Transverse colon (tissue), 3 donors: ENCODE measurements at regions not wholly inside any gene's neighbourhood (a gene's known extent, or its start where the extent isn't known, plus 50 kb on each side); places are given as distances from the start of the nearest gene placed in this dataset.

Experiments
- CTCF ChIP-seq, 5 experiments: fragments of 200-600 bp in 3 of 5; fragments of 450-650 bp in 2 of 5; sonication (generic) in 3 of 5; IDR thresholded peaks; 1 replicate in 2 of 5; 2 replicates in 3 of 5; pipeline ENCODE4 v1.5.1; 2016 to 2017; ENCODE audit warnings: antibody characterized with exemption in 5 of 5, inconsistent platforms in 3 of 5, mild to moderate bottlenecking in 2 of 5, moderate library complexity in 1 of 5
- EP300 ChIP-seq: sonication (generic); formaldehyde crosslinking; IDR thresholded peaks from one replicate; pipeline ENCODE4 v1.6.1; 2017; ENCODE audit warnings: antibody characterized with exemption, low read depth
- POLR2A ChIP-seq: fragments of 450-650 bp; IDR thresholded peaks from one replicate; pipeline ENCODE4 v1.6.1; 2016; ENCODE audit warnings: antibody characterized with exemption, mild to moderate bottlenecking, moderate library complexity

- no peak for TF ChIP-seq EP300
- no peak for TF ChIP-seq CTCF (IDR thresholded peaks at IDR 0.05)
- TF ChIP-seq POLR2A = no peak
Measured at GRCh38 chr13:22940090-22940710, 240.6 kb upstream of the SGCG start.
